B cell (primary cell): ENCODE measurements at regions not wholly inside any gene's neighbourhood (a gene's known extent, or its start where the extent isn't known, plus 50 kb on each side); places are given as distances from the start of the nearest gene placed in this dataset.

Source experiments
- ATAC-seq: fragments of 200-7000 bp; cut with Tn5 transposase; one replicate; pipeline ENCODE4 v1.10.0; 2021; ENCODE audit warnings: low read depth, mild to moderate bottlenecking, moderate number of reproducible peaks, moderate library complexity
- CTCF ChIA-PET: fragments of 350-600 bp; sonication (Branson Sonifier 250); formaldehyde crosslinking; loops from one replicate; lab custom pipeline; 2021; ENCODE audit warnings: antibody characterized with exemption, inconsistent platforms; lab: Charles Lee
- POLR2A ChIA-PET: fragments of 350-600 bp; sonication (Branson Sonifier 250); formaldehyde crosslinking; loops from one replicate; lab custom pipeline; 2021; ENCODE audit warnings: antibody characterized with exemption; lab: Charles Lee
- DNase-seq: peaks from one replicate; pipeline ENCODE4 v3.0.0; 2013
- H2AFZ ChIP-seq: 2 replicates; pipeline ENCODE4 v1.6.1; 2012; ENCODE audit warnings: mild to moderate bottlenecking, low read depth, low read length; ENCODE audit not compliant: insufficient read depth, poor library complexity, severe bottlenecking
- H3K27ac ChIP-seq, 2 donors: 1 replicate in 1 of 2; 2 replicates in 1 of 2; pipeline ENCODE4 v1.5.1; 2012 to 2013; ENCODE audit warnings: low read length in 2 of 2, mild to moderate bottlenecking in 2 of 2, moderate library complexity in 1 of 2
- H3K27me3 ChIP-seq, 4 experiments: fragments of 200-600 bp in 1 of 4; sonication (generic) in 1 of 4; replicated peaks in 1 of 4; 1 replicate in 2 of 4; 2 replicates in 2 of 4; pipeline versions ENCODE4 v1.6.1 to v1.7.0; 2013 to 2016; ENCODE audit warnings: low read length in 3 of 4, mild to moderate bottlenecking in 2 of 4, mixed read lengths in 1 of 4, moderate library complexity in 1 of 4; ENCODE audit not compliant: insufficient read depth in 4 of 4, control insufficient read depth in 3 of 4; ENCODE audit errors: control extremely low read depth in 1 of 4
- H3K36me3 ChIP-seq, 2 experiments: replicated peaks in 1 of 2; 1 replicate in 1 of 2; 2 replicates in 1 of 2; pipeline versions ENCODE4 v1.6.1 to v1.7.1; 2013; ENCODE audit warnings: low read length in 1 of 2; ENCODE audit not compliant: insufficient read depth in 2 of 2, control insufficient read depth in 1 of 2; ENCODE audit errors: control extremely low read depth in 1 of 2, extremely low read depth in 1 of 2
- H3K4me1 ChIP-seq, 2 donors: fragments of 200-600 bp in 1 of 2; sonication (generic) in 1 of 2; 1 replicate in 1 of 2; 2 replicates in 1 of 2; pipeline versions ENCODE4 v1.5.1 to v1.6.1; 2013 to 2017; ENCODE audit warnings: low read length in 2 of 2; ENCODE audit not compliant: control insufficient read depth in 2 of 2, insufficient read depth in 2 of 2
- H3K4me2 ChIP-seq: replicated peaks from 2 replicates; pipeline ENCODE3; 2012; ENCODE audit warnings: mild to moderate bottlenecking, low read depth, low read length; ENCODE audit not compliant: poor library complexity, severe bottlenecking
- H3K4me3 ChIP-seq, 5 experiments: fragments of 200-600 bp in 1 of 5; sonication (generic) in 1 of 5; 1 replicate in 3 of 5; 2 replicates in 2 of 5; pipeline versions ENCODE4 v1.5.1 to v1.7.0; 2011 to 2016; ENCODE audit warnings: low read length in 4 of 5, mild to moderate bottlenecking in 4 of 5, low read depth in 2 of 5, control low read depth in 1 of 5, moderate library complexity in 1 of 5; ENCODE audit not compliant: insufficient read depth in 1 of 5; ENCODE audit errors: control extremely low read depth in 1 of 5, extremely low read depth in 1 of 5
- H3K79me2 ChIP-seq: fragments of 200-600 bp; sonication (generic); one replicate; pipeline ENCODE4 v1.6.0; 2016; ENCODE audit warnings: low read length; ENCODE audit not compliant: control insufficient read depth, insufficient read depth
- H3K9ac ChIP-seq: fragments of 200-600 bp; sonication (generic); 2 replicates; pipeline ENCODE4 v1.6.1; 2017; ENCODE audit warnings: mild to moderate bottlenecking, low read length, moderate library complexity
- H3K9me3 ChIP-seq, 3 donors: one replicate each; pipeline versions ENCODE4 v1.6.1 to v1.7.1; 2013; ENCODE audit warnings: low read length in 2 of 3; ENCODE audit not compliant: control insufficient read depth in 2 of 3, insufficient read depth in 1 of 3; ENCODE audit errors: control extremely low read depth in 1 of 3
- H4K20me1 ChIP-seq: 2 replicates; pipeline ENCODE4 v1.6.0; 2012; ENCODE audit warnings: mild to moderate bottlenecking, low read length; ENCODE audit not compliant: insufficient read depth, control insufficient read depth, poor library complexity, severe bottlenecking
- H3K27ac Mint-ChIP-seq: one replicate; pipeline ENCODE4 v1.8.0; 2021; ENCODE audit warnings: mixed read lengths
- H3K27me3 Mint-ChIP-seq: one replicate; pipeline ENCODE4 v1.8.0; 2021; ENCODE audit warnings: mixed read lengths
- H3K4me1 Mint-ChIP-seq: one replicate; pipeline ENCODE4 v1.8.0; 2021; ENCODE audit warnings: mixed read lengths
- H3K4me3 Mint-ChIP-seq: one replicate; pipeline ENCODE4 v1.8.0; 2021; ENCODE audit warnings: mixed read lengths
- H3K9me3 Mint-ChIP-seq: one replicate; pipeline ENCODE4 v1.8.0; 2022; ENCODE audit warnings: mixed read lengths; ENCODE audit not compliant: insufficient read depth
- EZH2 ChIP-seq: IDR thresholded peaks from 2 replicates; pipeline ENCODE4 v1.6.1; 2012; ENCODE audit warnings: borderline replicate concordance, low read depth, mild to moderate bottlenecking, moderate library complexity, low read length; ENCODE audit not compliant: insufficient read depth, poor library complexity, severe bottlenecking
- WGBS: methylation state at CpG from one replicate; pipeline ENCODE4 v1.1.5; 2013; ENCODE audit warnings: missing lambda C conversion rate; ENCODE audit not compliant: insufficient coverage; 5-methylcytosine and 5-hydroxymethylcytosine counted together
- intact Hi-C: fragments of 100-400 bp; cut with micrococcal nuclease; formaldehyde crosslinking; loops from one replicate; pipeline ENCODE4 v1.10.0; 2022
- TF ChIP-seq, protein P1 (sequence below): fragments of 200-600 bp; IDR thresholded peaks from one replicate; pipeline ENCODE4 v1.8.0; 2022; ENCODE audit warnings: antibody characterized with exemption, mild to moderate bottlenecking

DNA sequence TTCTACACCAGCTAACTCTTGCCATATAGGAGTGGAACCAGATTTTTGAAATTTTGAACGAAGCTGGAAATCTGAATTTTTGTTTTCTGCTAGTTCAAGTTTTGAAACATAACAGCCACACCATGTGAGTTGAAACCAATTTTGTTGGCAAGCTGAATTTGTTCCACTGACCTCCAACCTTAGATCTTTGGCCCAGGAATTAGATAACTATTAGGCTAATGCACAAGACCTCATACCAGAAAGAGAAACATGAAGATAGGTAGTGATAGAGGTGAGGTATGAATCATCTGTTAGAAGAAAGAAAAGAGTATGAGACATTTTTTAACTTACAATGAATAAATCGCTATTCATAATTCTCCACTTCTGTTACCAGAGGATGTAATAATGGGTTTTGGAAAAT lies 76.8 kb upstream of the ACSL1 start:
- Mint-ChIP-seq H3K4me1 (peaks cover under 1% of the 10 kb centered on the region), H3K4me3 (no peak overlapping the region), H3K27me3 (peaks cover 12% of the 10 kb centered on the region), H3K9me3 (no peaks in the 10 kb centered on the region), H3K27ac (no peak overlapping the region)
- no peak overlapping the region for H3K4me2 ChIP-seq
- intact Hi-C loops: loop anchor here (10.0 kb wide), 1 partner anchor 48 kb away; no protein-coding TSS in a partner anchor
- DNase-seq (no peak), ATAC-seq (no peak)
- H3K4me3 ChIP-seq: no peak overlapping the region
- no CpG with 5 or more reads among the region's 2 CpGs for WGBS
- POLR2A ChIA-PET: interaction anchor here (0.5 kb wide), 1 partner anchor 144 kb away, joined by 6 read pairs; no protein-coding TSS in a partner anchor
- no peak overlapping the region for H3K9ac ChIP-seq
- H4K20me1 ChIP-seq: no peaks in the 10 kb centered on the region
- no peaks in the 10 kb centered on the region for H3K79me2 ChIP-seq
- H3K9me3 ChIP-seq: no peaks in the 10 kb centered on the region
- peaks cover 0 to 8% (median 0%) of the 10 kb centered on the region in 4 experiments for H3K27me3 ChIP-seq
- TF ChIP-seq, protein P1, sequence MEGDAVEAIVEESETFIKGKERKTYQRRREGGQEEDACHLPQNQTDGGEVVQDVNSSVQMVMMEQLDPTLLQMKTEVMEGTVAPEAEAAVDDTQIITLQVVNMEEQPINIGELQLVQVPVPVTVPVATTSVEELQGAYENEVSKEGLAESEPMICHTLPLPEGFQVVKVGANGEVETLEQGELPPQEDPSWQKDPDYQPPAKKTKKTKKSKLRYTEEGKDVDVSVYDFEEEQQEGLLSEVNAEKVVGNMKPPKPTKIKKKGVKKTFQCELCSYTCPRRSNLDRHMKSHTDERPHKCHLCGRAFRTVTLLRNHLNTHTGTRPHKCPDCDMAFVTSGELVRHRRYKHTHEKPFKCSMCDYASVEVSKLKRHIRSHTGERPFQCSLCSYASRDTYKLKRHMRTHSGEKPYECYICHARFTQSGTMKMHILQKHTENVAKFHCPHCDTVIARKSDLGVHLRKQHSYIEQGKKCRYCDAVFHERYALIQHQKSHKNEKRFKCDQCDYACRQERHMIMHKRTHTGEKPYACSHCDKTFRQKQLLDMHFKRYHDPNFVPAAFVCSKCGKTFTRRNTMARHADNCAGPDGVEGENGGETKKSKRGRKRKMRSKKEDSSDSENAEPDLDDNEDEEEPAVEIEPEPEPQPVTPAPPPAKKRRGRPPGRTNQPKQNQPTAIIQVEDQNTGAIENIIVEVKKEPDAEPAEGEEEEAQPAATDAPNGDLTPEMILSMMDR: no peak
- no peak for TF ChIP-seq EZH2
- H3K27ac ChIP-seq: no peak overlapping the region
- peaks cover 0 to under 1% of the 10 kb centered on the region in 2 donors for H3K4me1 ChIP-seq
- no peak overlapping the region for H2AFZ ChIP-seq
- CTCF ChIA-PET: interaction anchor here (1.3 kb wide), 1 partner anchor 157 kb away, joined by 4 read pairs; no protein-coding TSS in a partner anchor
- H3K36me3 ChIP-seq: no peaks in the 10 kb centered on the region

DNA sequence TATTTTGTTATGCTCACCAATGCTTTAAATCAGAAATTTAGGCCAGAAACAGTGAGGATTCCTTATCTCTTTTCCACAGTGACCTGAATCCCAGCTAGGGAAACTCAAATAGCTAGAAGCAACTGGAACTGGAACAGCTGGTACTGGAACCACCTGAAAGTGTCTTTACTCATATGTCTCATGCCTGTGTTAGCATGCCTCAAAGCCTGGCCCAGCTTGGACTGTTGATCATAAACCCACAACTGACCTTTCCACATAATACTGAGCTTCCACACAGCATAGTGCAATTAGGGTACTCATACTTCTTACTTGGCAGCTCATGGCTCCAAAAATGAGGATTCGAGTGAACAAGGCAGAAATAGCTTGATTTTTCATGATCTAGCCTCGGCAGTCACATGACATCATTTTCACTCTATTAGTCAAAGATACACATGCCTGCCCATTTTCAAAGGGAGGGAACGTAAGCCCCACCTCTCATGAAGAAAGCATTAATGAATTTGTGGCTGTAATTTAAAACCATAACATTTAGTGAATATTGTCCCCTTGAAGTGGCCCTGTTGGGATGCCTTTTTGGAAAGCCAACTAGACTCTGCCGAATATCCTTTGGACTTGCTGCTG lies 80.8 kb upstream of the ACSL1 start:
- Histone ChIP-seq H3K9me3 (peaks cover 0 to 1% (median 0%) of the 10 kb centered on the region in 3 donors), H3K27ac (no peak overlapping the region), H2AFZ (no peak overlapping the region), H3K27me3 (no peaks in the 10 kb centered on the region), H3K79me2 (no peaks in the 10 kb centered on the region), H3K4me2 (no peak overlapping the region), H3K36me3 (no peaks in the 10 kb centered on the region), H3K4me3 (no peak overlapping the region), H4K20me1 (no peaks in the 10 kb centered on the region), H3K9ac (no peak overlapping the region), H3K4me1 (no peaks in the 10 kb centered on the region)
- POLR2A ChIA-PET: no interaction called here
- CTCF ChIA-PET: interaction anchor here (0.9 to 6.5 kb wide), 6 partner anchors 105 to 643 kb away, joined by 3 to 54 read pairs (median 4); no protein-coding TSS in a partner anchor
- Mint-ChIP-seq H3K27ac (no peak overlapping the region), H3K9me3 (no peaks in the 10 kb centered on the region), H3K27me3 (no peaks in the 10 kb centered on the region), H3K4me3 (no peak overlapping the region), H3K4me1 (peaks cover 4% of the 10 kb centered on the region)
- WGBS: 100% methylated on average over 1 of the region's 4 CpGs
- ATAC-seq: no peak
- intact Hi-C loops: loop anchor here (1.0 to 10.0 kb wide), 3 partner anchors 52 to 644 kb away; no protein-coding TSS in a partner anchor
- DNase-seq: no peak
- TF ChIP-seq, protein P1: no peak
- TF ChIP-seq EZH2: no peak
